ENCODE measurements at regions not wholly inside any gene's neighbourhood (a gene's known extent, or its start where the extent isn't known, plus 50 kb on each side); places are given as distances from the start of the nearest gene placed in this dataset.

DNA sequence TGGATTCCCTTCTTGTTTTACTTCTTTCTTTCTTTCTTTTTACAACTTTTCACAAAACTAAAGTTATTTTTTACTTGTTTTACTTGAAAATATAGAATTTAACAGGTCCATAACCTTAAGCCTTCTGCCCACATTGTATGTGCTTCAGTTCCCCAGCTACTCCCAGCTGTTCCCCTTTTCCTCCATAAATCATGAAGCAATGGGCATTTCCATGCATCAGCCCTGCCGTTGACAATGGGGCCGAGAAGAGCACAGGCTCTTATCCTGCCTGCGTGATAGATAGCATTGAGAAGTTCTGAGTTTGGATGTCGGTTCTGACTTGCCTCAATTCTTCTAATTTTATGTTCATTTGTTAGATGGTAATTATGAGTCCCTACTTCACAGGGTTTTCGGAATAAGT lies 583.8 kb downstream of the CDH26 start:
- TF ChIP-seq, protein P1, sequence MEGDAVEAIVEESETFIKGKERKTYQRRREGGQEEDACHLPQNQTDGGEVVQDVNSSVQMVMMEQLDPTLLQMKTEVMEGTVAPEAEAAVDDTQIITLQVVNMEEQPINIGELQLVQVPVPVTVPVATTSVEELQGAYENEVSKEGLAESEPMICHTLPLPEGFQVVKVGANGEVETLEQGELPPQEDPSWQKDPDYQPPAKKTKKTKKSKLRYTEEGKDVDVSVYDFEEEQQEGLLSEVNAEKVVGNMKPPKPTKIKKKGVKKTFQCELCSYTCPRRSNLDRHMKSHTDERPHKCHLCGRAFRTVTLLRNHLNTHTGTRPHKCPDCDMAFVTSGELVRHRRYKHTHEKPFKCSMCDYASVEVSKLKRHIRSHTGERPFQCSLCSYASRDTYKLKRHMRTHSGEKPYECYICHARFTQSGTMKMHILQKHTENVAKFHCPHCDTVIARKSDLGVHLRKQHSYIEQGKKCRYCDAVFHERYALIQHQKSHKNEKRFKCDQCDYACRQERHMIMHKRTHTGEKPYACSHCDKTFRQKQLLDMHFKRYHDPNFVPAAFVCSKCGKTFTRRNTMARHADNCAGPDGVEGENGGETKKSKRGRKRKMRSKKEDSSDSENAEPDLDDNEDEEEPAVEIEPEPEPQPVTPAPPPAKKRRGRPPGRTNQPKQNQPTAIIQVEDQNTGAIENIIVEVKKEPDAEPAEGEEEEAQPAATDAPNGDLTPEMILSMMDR (IDR thresholded peaks at IDR 0.05; ENCODE audit: control extremely low read depth in 1 of 3, insufficient read depth in 1 of 3, low read depth in 1 of 3, low read length in 3 of 3) = no peak
- TF ChIP-seq POLR2AphosphoS5 (IDR thresholded peaks at IDR 0.05; ENCODE audit: low read depth, low read length) (no peak), EP300 (IDR thresholded peaks at IDR 0.05; ENCODE audit: borderline replicate concordance in 1 of 2, low read depth in 2 of 2, low read length in 2 of 2) (no peak)
- TF ChIP-seq, protein P2, sequence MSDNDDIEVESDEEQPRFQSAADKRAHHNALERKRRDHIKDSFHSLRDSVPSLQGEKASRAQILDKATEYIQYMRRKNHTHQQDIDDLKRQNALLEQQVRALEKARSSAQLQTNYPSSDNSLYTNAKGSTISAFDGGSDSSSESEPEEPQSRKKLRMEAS (IDR thresholded peaks at IDR 0.05) = no peak

Measured in H1 (cell line).